C4-2B (cell line): ENCODE measurements at regions not wholly inside any gene's neighbourhood (a gene's known extent, or its start where the extent isn't known, plus 50 kb on each side); places are given as distances from the start of the nearest gene placed in this dataset.

ENCODE experiments used
- H3K27ac ChIP-seq: fragments of 450-650 bp; 2 replicates; pipeline ENCODE4 v1.5.1; 2017
- ZFX ChIP-seq: fragments of 450-650 bp; IDR thresholded peaks from 2 replicates; pipeline ENCODE4 v1.6.1; 2017
- TF ChIP-seq, protein P1 (sequence below): fragments of 450-650 bp; conservative IDR thresholded peaks from 2 replicates; pipeline ENCODE4 v1.5.1; 2017; ENCODE audit warnings: mild to moderate bottlenecking

GRCh38 chr6:106765496-106765895 is 136.1 kb downstream of the QRSL1 start:
- H3K27ac ChIP-seq: peak overlapping the region; percentile 88
- TF ChIP-seq, protein P1, sequence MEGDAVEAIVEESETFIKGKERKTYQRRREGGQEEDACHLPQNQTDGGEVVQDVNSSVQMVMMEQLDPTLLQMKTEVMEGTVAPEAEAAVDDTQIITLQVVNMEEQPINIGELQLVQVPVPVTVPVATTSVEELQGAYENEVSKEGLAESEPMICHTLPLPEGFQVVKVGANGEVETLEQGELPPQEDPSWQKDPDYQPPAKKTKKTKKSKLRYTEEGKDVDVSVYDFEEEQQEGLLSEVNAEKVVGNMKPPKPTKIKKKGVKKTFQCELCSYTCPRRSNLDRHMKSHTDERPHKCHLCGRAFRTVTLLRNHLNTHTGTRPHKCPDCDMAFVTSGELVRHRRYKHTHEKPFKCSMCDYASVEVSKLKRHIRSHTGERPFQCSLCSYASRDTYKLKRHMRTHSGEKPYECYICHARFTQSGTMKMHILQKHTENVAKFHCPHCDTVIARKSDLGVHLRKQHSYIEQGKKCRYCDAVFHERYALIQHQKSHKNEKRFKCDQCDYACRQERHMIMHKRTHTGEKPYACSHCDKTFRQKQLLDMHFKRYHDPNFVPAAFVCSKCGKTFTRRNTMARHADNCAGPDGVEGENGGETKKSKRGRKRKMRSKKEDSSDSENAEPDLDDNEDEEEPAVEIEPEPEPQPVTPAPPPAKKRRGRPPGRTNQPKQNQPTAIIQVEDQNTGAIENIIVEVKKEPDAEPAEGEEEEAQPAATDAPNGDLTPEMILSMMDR: no peak
- TF ChIP-seq ZFX: no peak

DNA sequence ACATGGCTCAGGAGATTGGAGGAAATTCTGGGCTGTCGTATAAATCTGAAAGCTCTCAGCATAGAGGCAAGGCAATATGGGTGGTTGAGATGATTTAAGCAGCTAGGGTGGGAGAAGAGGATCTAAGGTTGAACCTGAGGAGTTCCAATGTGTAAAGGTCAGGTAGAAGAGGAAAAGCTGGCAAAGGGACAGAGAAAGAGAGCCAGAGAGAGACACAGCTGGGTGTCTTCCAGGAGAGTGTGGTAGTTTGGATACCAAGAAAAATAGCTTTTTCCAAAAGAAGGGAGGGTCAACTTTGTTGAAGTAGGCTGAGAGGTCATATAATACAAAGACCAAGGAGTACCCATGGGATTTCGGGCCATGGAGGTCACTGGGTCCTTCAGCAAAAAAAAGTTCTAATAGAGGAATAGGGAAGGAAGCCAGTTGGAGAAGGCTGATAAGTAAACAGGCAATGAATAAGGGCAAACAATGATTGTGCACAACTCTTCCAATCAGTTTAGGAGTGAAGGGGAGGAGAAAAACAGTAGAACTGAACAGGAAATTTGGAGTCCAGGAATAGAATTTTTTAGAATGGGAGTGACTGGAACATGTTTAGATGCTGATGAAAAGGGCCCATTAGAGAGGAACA is 135.1 kb downstream of the QRSL1 start:
- peak overlapping the region; percentile 88 for H3K27ac ChIP-seq
- TF ChIP-seq, protein P1: no peak
- TF ChIP-seq ZFX: no peak

GRCh38 chr6:106763361-106763760 is 134.0 kb downstream of the QRSL1 start:
- TF ChIP-seq ZFX: no peak
- TF ChIP-seq, protein P1: no peak
- peak overlapping the region; percentile 88; the same call in 1 of the 2 replicates for H3K27ac ChIP-seq

DNA sequence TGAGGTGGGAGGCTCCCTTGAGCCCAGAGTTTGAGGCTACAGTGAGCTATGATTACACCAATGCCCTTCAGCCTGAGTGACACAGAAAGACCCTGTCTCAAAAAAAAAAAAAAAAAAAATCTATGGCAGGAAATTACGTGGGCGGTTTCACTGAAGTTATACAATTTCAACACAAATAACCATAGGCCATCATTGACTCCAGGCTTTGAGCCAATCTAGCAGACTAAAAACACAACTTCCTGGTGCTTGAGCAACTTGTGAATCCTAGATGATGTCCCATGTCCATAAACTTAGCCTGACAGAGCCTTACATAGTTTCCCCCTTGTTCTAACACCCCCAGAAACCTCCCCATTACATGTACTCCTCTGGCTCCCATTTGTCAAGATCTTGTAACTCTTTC is 131.8 kb downstream of the QRSL1 start:
- TF ChIP-seq ZFX: no peak
- TF ChIP-seq, protein P1: no peak
- no peak overlapping the region for H3K27ac ChIP-seq

DNA sequence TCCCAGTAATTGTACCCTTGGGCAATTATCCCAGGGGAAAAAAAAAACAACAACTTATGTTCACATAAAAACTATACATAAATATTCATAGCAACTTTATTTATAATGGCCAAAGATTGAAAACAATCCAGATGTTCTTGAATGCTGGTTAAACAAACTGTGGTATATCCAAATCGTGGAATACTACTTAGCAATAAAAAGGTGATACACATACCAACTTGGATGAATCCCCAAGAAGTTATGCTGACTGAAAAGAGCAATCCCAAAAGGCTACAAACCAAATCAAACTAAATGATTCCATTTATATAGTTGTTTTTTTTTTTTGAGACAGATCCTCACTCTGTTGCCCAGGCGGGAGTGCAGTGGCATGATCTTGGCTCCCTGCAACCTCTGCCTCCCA is 129.7 kb downstream of the QRSL1 start:
- no peak overlapping the region for H3K27ac ChIP-seq
- TF ChIP-seq, protein P1: no peak
- no peak for TF ChIP-seq ZFX

GRCh38 chr6:106757722-106758467 is 128.5 kb downstream of the QRSL1 start:
- H3K27ac ChIP-seq: no peak overlapping the region
- TF ChIP-seq ZFX: no peak
- TF ChIP-seq, protein P1: no peak

GRCh38 chr6:106757267-106757666 is 127.9 kb downstream of the QRSL1 start:
- TF ChIP-seq, protein P1: no peak
- no peak for TF ChIP-seq ZFX
- H3K27ac ChIP-seq: no peak overlapping the region
